SK-N-SH (cell line): ENCODE measurements at regions not wholly inside any gene's neighbourhood (a gene's known extent, or its start where the extent isn't known, plus 50 kb on each side); places are given as distances from the start of the nearest gene placed in this dataset.

ENCODE experiments used
- CTCF ChIA-PET: fragments of 300-600, 350-600 bp; formaldehyde crosslinking; extraction: SDS; loops from one replicate; lab custom pipeline; 2021; lab: Yijun Ruan, JAX
- POLR2A ChIA-PET: fragments of 350-600 bp; sonication (Branson Sonifier 250); formaldehyde crosslinking; extraction: SDS; loops from one replicate; lab custom pipeline; 2020; ENCODE audit warnings: antibody characterized with exemption, inconsistent platforms; lab: Yijun Ruan, JAX
- DNase-seq: peaks from one replicate; pipeline ENCODE4 v3.0.0; 2012
- H2AFZ ChIP-seq: fragments of 200-600 bp; sonication (generic); 2 replicates; pipeline ENCODE4 v1.8.1; 2016; ENCODE audit warnings: antibody characterized with exemption, mild to moderate bottlenecking, low read depth
- H3F3A ChIP-seq: fragments of 200-600 bp; sonication (generic); replicated peaks from 2 replicates; pipeline ENCODE3; 2016; ENCODE audit warnings: antibody characterized with exemption, mild to moderate bottlenecking; ENCODE audit not compliant: insufficient read depth
- H3K27ac ChIP-seq, 2 experiments: fragments of 200-500 bp in 1 of 2; fragments of 200-600 bp in 1 of 2; sonication (Bioruptor generic) in 1 of 2; sonication (generic), shearing (Covaris generic) in 1 of 2; 2 replicates each; pipeline versions ENCODE4 v1.5.1 to v1.6.1; 2014 to 2016; ENCODE audit warnings: low read depth in 2 of 2, inconsistent platforms in 1 of 2, low read length in 1 of 2, mild to moderate bottlenecking in 1 of 2, mixed read lengths in 1 of 2
- H3K27me3 ChIP-seq: fragments of 200-600 bp; sonication (generic), shearing (Covaris generic); 2 replicates; pipeline ENCODE4 v1.6.1; 2016; ENCODE audit warnings: mixed run types; ENCODE audit not compliant: insufficient read depth
- H3K36me3 ChIP-seq, 2 experiments: fragments of 200-500 bp in 1 of 2; fragments of 200-600 bp in 1 of 2; sonication (Bioruptor generic) in 1 of 2; sonication (generic) in 1 of 2; replicated peaks in 1 of 2; 2 replicates each; pipeline versions ENCODE3 to v1.5.1; 2014 to 2016; ENCODE audit warnings: low read length in 1 of 2, mild to moderate bottlenecking in 1 of 2; ENCODE audit not compliant: insufficient read depth in 2 of 2, control insufficient read depth in 1 of 2
- H3K4me1 ChIP-seq, 2 experiments: fragments of 200-500 bp in 1 of 2; fragments of 200-600 bp in 1 of 2; sonication (Bioruptor generic) in 1 of 2; sonication (generic), shearing (Covaris generic) in 1 of 2; 2 replicates each; pipeline versions ENCODE4 v1.5.1 to v1.6.1; 2014 to 2016; ENCODE audit warnings: low read depth in 1 of 2, low read length in 1 of 2, mixed run types in 1 of 2; ENCODE audit not compliant: insufficient read depth in 2 of 2, control insufficient read depth in 1 of 2
- H3K4me2 ChIP-seq: fragments of 200-600 bp; sonication (generic), shearing (Covaris generic); 2 replicates; pipeline ENCODE4 v1.6.1; 2017; ENCODE audit warnings: mixed run types
- H3K4me3 ChIP-seq, 2 experiments: fragments of 200-500 bp in 1 of 2; fragments of 200-600 bp in 1 of 2; sonication (Bioruptor generic) in 1 of 2; sonication (generic), shearing (Covaris generic) in 1 of 2; 2 replicates each; pipeline versions ENCODE4 v1.5.1 to v1.8.1; 2014 to 2016; ENCODE audit warnings: low read depth in 2 of 2, inconsistent platforms in 1 of 2, low read length in 1 of 2, mild to moderate bottlenecking in 1 of 2, mixed read lengths in 1 of 2, moderate library complexity in 1 of 2
- H3K79me2 ChIP-seq: fragments of 200-600 bp; sonication (generic); 2 replicates; pipeline ENCODE4 v1.8.1; 2017; ENCODE audit warnings: mild to moderate bottlenecking; ENCODE audit not compliant: insufficient read depth
- H3K9ac ChIP-seq: fragments of 200-600 bp; sonication (generic); 2 replicates; pipeline ENCODE4 v1.6.1; 2017; ENCODE audit warnings: mixed run types
- H3K9me2 ChIP-seq: fragments of 200-600 bp; sonication (generic); 2 replicates; pipeline ENCODE4 v1.6.1; 2017; ENCODE audit warnings: mixed run types
- H3K9me3 ChIP-seq: fragments of 200-600 bp; sonication (generic); 2 replicates; pipeline ENCODE4 v1.6.1; 2017; ENCODE audit warnings: mixed run types, mild to moderate bottlenecking, moderate library complexity
- H4K20me1 ChIP-seq: fragments of 200-600 bp; sonication (generic); 2 replicates; pipeline ENCODE4 v1.6.1; 2017; ENCODE audit warnings: mild to moderate bottlenecking, mixed run types; ENCODE audit not compliant: insufficient read depth
- CTCF ChIP-seq: fragments of 200-600 bp; sonication (generic); IDR thresholded peaks from 2 replicates; pipeline ENCODE4 v1.6.1; 2017; ENCODE audit warnings: antibody characterized with exemption, mild to moderate bottlenecking, moderate library complexity
- ELF1 ChIP-seq: IDR thresholded peaks from 2 replicates; pipeline ENCODE4 v1.4.0; 2012
- EP300 ChIP-seq, 2 experiments: IDR thresholded peaks; 2 replicates each; pipeline versions ENCODE4 v1.4.0 to v1.6.1; 2012; ENCODE audit warnings: borderline replicate concordance in 1 of 2, low read depth in 1 of 2, low read length in 1 of 2
- EZH2phosphoT487 ChIP-seq: fragments of 200-600 bp; sonication (generic); IDR thresholded peaks from 2 replicates; pipeline ENCODE4 v1.6.1; 2017; ENCODE audit warnings: low read depth, mixed run types, mild to moderate bottlenecking, antibody characterized with exemption, moderate library complexity, borderline replicate concordance
- FOXJ3 ChIP-seq: sonication (generic); formaldehyde crosslinking; IDR thresholded peaks from 2 replicates; pipeline ENCODE4 v1.5.1; 2020; ENCODE audit warnings: mild to moderate bottlenecking, missing genetic modification reagents
- IRF3 ChIP-seq: fragments of 150-350 bp; IDR thresholded peaks from 2 replicates; pipeline ENCODE4 v1.6.1; 2016; ENCODE audit warnings: mild to moderate bottlenecking, low read depth, low read length
- MAX ChIP-seq: IDR thresholded peaks from 2 replicates; pipeline ENCODE4 v1.4.0; 2012; ENCODE audit warnings: low read depth
- MXI1 ChIP-seq: IDR thresholded peaks from 2 replicates; pipeline ENCODE4 v1.6.1; 2012; ENCODE audit warnings: mild to moderate bottlenecking, low read depth, low read length, improper control_type of control experiment
- NFIC ChIP-seq: IDR thresholded peaks from 2 replicates; pipeline ENCODE4 v1.4.0; 2012; ENCODE audit warnings: borderline replicate concordance
- POLR2AphosphoS5 ChIP-seq: IDR thresholded peaks from 2 replicates; pipeline ENCODE4 v1.6.1; 2012; ENCODE audit warnings: low read depth, low read length
- RFX5 ChIP-seq: IDR thresholded peaks from 2 replicates; pipeline ENCODE4 v1.6.1; 2012; ENCODE audit warnings: mild to moderate bottlenecking, improper control_type of control experiment, low read length
- TCF12 ChIP-seq: IDR thresholded peaks from 2 replicates; pipeline ENCODE4 v1.4.0; 2012
- WGBS: methylation state at CpG from one replicate; pipeline ENCODE4 v1.1.6; 2017; ENCODE audit warnings: low lambda C conversion rate; 5-methylcytosine and 5-hydroxymethylcytosine counted together
- TF ChIP-seq, protein P1 (sequence below): IDR thresholded peaks from 2 replicates; pipeline ENCODE4 v1.4.0; 2012; ENCODE audit warnings: low read depth, borderline replicate concordance

GRCh38 chr10:10897400-10897799 is 120.3 kb upstream of the CELF2 start:
- no peak for DNase-seq
- Histone ChIP-seq H3K4me1 (no peaks in the 10 kb centered on the region), H3K4me3 (no peak overlapping the region), H3K4me2 (no peak overlapping the region), H4K20me1 (no peaks in the 10 kb centered on the region), H3K9ac (no peak overlapping the region), H3K27ac (no peak overlapping the region)
- CTCF ChIA-PET = no interaction called here
- TF ChIP-seq, protein P1, sequence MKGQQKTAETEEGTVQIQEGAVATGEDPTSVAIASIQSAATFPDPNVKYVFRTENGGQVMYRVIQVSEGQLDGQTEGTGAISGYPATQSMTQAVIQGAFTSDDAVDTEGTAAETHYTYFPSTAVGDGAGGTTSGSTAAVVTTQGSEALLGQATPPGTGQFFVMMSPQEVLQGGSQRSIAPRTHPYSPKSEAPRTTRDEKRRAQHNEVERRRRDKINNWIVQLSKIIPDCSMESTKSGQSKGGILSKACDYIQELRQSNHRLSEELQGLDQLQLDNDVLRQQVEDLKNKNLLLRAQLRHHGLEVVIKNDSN = no peak
- TF ChIP-seq FOXJ3 (no peak), POLR2AphosphoS5 (no peak), EP300 (IDR thresholded peaks at IDR 0.05; ENCODE audit: borderline replicate concordance in 1 of 2, low read depth in 1 of 2, low read length in 1 of 2) (no peak), ELF1 (no peak), MXI1 (no peak), IRF3 (no peak), EZH2phosphoT487 (no peak), MAX (no peak), TCF12 (no peak), CTCF (no peak), NFIC (no peak)
- TF ChIP-seq, all 33 proteins: peak for 0
- H3K79me2 ChIP-seq = no peaks in the 10 kb centered on the region
- 23% methylated on average over 3 of the region's 3 CpGs for WGBS
- H3K9me2 ChIP-seq = no peaks in the 10 kb centered on the region
- no peak overlapping the region for H2AFZ ChIP-seq
- no peaks in the 10 kb centered on the region for H3K36me3 ChIP-seq
- H3K9me3 ChIP-seq = no peaks in the 10 kb centered on the region
- no peaks in the 10 kb centered on the region for H3K27me3 ChIP-seq
- no peaks in the 10 kb centered on the region for H3F3A ChIP-seq
- POLR2A ChIA-PET = no interaction called here

GRCh38 chr10:10901906-10902305 is 115.8 kb upstream of the CELF2 start:
- TF ChIP-seq RFX5 (no peak), IRF3 (no peak), FOXJ3 (no peak)
- TF ChIP-seq, protein P1 = no peak
- TF ChIP-seq, all 33 proteins: peak for 0
- DNase-seq = no peak
- ChIA-PET POLR2A (no interaction called here), CTCF (no interaction called here)
- Histone ChIP-seq H3K9ac (no peak overlapping the region), H3K79me2 (no peaks in the 10 kb centered on the region), H3K4me1 (no peaks in the 10 kb centered on the region), H3K27ac (no peak overlapping the region), H2AFZ (no peak overlapping the region), H3F3A (no peaks in the 10 kb centered on the region), H3K4me3 (no peak overlapping the region), H3K4me2 (no peak overlapping the region), H3K36me3 (no peaks in the 10 kb centered on the region), H3K27me3 (no peaks in the 10 kb centered on the region), H3K9me2 (no peaks in the 10 kb centered on the region), H3K9me3 (no peaks in the 10 kb centered on the region), H4K20me1 (no peaks in the 10 kb centered on the region)
- WGBS = 23% methylated on average over 3 of the region's 3 CpGs
